KOPT-K1 (cell line): ENCODE measurements at regions not wholly inside any gene's neighbourhood (a gene's known extent, or its start where the extent isn't known, plus 50 kb on each side); places are given as distances from the start of the nearest gene placed in this dataset.

Source experiments
- H3K27ac ChIP-seq: fragments of 200-600 bp; sonication (generic); 2 replicates; pipeline ENCODE4 v1.5.1; 2016; ENCODE audit warnings: antibody characterized with exemption, mild to moderate bottlenecking, low read depth, low read length; ENCODE audit not compliant: poor library complexity, severe bottlenecking
- H3K36me3 ChIP-seq: fragments of 200-600 bp; sonication (generic); 2 replicates; pipeline ENCODE4 v1.5.1; 2017; ENCODE audit warnings: antibody characterized with exemption, mild to moderate bottlenecking, low read length, moderate library complexity; ENCODE audit not compliant: insufficient read depth
- H3K9me3 ChIP-seq: fragments of 200-600 bp; sonication (generic); 2 replicates; pipeline ENCODE4 v1.5.1; 2017; ENCODE audit warnings: antibody characterized with exemption, low read length, mild to moderate bottlenecking; ENCODE audit not compliant: insufficient read depth, poor library complexity, severe bottlenecking

DNA sequence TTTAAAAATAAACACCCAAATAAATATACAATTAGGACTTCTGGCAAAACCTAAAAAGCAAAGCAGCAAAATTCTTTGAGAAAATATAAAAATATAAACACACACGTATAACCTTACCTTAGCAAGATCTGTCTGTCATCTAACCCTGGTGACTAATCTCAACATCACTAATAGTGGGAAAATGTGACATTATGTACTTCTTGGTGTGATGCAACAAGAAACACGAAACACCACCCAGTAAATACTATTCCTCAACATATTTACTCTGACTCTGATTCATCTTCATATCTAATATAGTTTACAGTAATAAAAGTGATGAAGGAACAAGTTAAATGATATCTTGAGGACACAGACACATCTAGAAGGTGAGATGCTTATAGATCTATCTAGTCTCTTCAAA, 332.6 kb upstream of the MANEA start:
- H3K9me3 ChIP-seq, result no peaks in the 10 kb centered on the region
- no peaks in the 10 kb centered on the region for H3K36me3 ChIP-seq
- H3K27ac ChIP-seq, result no peak overlapping the region

DNA sequence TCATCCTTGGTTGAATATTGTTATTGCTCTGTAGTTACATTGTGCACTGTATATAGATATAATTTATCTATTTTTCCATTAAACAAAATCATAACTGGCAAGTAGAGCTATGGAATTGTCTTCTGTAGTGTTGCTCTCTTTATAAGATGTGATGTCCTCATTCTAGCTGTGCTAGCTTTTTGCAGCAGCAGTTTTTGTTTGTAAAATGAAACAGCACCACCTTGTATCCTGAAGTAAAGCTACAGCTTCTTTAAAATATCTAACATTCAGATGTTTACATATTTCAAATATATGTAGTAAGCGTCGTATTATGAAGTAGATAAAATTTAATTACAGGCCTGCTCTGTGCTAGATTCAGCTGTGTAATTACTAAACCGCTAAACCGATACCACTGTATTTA, 328.8 kb upstream of the MANEA start:
- Histone ChIP-seq H3K36me3 (no peaks in the 10 kb centered on the region), H3K27ac (no peak overlapping the region), H3K9me3 (no peaks in the 10 kb centered on the region)

- Histone ChIP-seq H3K9me3 (no peaks in the 10 kb centered on the region), H3K27ac (no peak overlapping the region), H3K36me3 (no peaks in the 10 kb centered on the region)
These were observed 328.2 kb upstream of the MANEA start for GRCh38 chr6:95249175-95249574.

DNA sequence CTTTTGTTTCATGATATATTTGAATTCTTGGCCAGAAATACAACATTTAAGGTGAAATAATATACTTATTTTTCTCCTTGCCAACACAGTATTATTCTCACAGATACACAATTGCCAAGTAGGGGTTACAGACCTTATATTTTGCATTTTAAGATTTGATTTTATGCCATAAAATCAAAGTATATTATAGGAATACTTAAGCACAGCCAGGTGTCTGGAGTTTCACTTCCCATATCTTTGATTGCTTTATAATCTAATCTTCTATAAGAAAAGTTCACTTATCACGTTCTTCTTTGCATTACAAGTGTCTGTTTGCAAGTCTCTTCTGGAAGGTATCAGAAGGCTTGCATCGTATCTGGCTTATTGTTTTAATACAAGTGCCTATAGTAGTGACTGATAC, 327.7 kb upstream of the MANEA start:
- no peak overlapping the region for H3K27ac ChIP-seq
- H3K9me3 ChIP-seq, result no peaks in the 10 kb centered on the region

DNA sequence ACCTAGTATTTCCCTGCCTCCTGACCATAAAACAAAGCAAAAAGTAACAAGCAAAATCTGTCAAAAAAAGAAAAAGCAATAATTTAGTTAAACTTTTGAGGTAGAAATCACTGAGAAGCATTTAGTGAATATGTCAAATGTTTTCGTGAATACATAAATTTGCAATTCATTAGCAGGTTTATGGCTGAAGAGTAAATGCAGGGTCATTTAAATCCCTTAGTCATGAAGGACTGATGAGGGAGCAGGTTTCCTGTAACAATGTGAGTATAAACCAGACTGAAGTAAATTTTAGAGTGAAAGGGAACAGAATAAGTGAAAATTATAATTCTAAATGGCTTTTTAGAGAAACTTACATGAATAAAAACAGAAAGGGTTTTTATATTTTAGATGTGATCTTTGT, 313.5 kb upstream of the MANEA start:
- no peaks in the 10 kb centered on the region for H3K36me3 ChIP-seq
- no peaks in the 10 kb centered on the region for H3K9me3 ChIP-seq

More for the DNA sequence above, 327.7 kb upstream of the MANEA start:
- H3K36me3 ChIP-seq, result no peaks in the 10 kb centered on the region

GRCh38 chr6:95266537-95267258, 310.6 kb upstream of the MANEA start:
- Histone ChIP-seq H3K9me3 (no peaks in the 10 kb centered on the region), H3K27ac (no peak overlapping the region), H3K36me3 (no peaks in the 10 kb centered on the region)

More for the DNA sequence above, 313.5 kb upstream of the MANEA start:
- no peak overlapping the region for H3K27ac ChIP-seq

- Histone ChIP-seq H3K27ac (no peak overlapping the region), H3K36me3 (no peaks in the 10 kb centered on the region), H3K9me3 (no peaks in the 10 kb centered on the region)
These were observed 302.6 kb upstream of the MANEA start for GRCh38 chr6:95274686-95275235.

GRCh38 chr6:95279616-95280015, 297.7 kb upstream of the MANEA start:
- H3K27ac ChIP-seq, result no peak overlapping the region
- H3K9me3 ChIP-seq, result no peaks in the 10 kb centered on the region
- no peaks in the 10 kb centered on the region for H3K36me3 ChIP-seq

- H3K27ac ChIP-seq, result no peak overlapping the region
These were observed 296.6 kb upstream of the MANEA start for GRCh38 chr6:95280686-95281273.

GRCh38 chr6:95285881-95286280, 291.5 kb upstream of the MANEA start:
- Histone ChIP-seq H3K27ac (no peak overlapping the region), H3K36me3 (no peaks in the 10 kb centered on the region), H3K9me3 (no peaks in the 10 kb centered on the region)

More at GRCh38 chr6:95280686-95281273, 296.6 kb upstream of the MANEA start:
- Histone ChIP-seq H3K9me3 (no peaks in the 10 kb centered on the region), H3K36me3 (no peaks in the 10 kb centered on the region)

GRCh38 chr6:95286874-95287273, 290.5 kb upstream of the MANEA start:
- Histone ChIP-seq H3K9me3 (no peaks in the 10 kb centered on the region), H3K27ac (no peak overlapping the region), H3K36me3 (no peaks in the 10 kb centered on the region)

DNA sequence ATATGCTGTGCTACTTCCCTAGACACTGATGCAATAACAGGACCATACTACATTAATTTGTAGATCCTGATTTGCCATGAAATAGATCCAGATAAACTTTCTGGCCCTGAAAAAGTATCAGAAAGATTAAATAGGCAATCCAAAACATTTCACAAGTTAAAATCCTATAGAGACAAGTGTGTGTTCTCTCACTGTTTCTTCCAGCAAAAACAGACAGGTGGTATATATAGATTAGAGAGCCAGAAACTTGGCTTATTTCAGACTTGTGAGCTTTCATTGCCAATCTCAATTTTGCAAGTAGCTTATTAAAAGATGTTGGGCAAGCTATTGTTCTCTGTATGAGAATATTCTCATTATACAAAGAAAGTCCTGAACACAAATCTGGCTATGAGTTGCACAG, 289.1 kb upstream of the MANEA start:
- Histone ChIP-seq H3K27ac (no peak overlapping the region), H3K36me3 (no peaks in the 10 kb centered on the region), H3K9me3 (no peaks in the 10 kb centered on the region)

DNA sequence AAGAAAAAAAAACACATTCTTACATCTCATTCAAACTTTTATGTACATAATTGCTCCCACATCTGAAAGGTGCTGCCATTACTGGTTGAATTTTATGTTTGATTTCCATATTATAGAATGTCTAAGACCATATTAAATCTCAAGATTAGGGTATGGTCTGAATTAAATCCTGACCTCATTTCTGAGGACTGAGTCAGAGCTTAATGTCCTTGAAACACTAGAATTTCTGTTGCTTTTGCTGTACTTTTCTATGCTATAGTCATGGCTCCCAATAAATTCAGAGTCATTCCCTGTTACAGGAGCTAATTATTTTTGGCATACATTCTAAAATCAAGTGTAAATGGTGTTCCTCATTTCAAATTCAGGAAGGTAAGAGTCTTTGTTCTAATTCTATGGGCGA, 285.3 kb upstream of the MANEA start:
- Histone ChIP-seq H3K9me3 (no peaks in the 10 kb centered on the region), H3K36me3 (no peaks in the 10 kb centered on the region), H3K27ac (no peak overlapping the region)

- Histone ChIP-seq H3K36me3 (no peaks in the 10 kb centered on the region), H3K9me3 (no peaks in the 10 kb centered on the region), H3K27ac (no peak overlapping the region)
These were observed 284.1 kb upstream of the MANEA start for GRCh38 chr6:95293257-95293656.

DNA sequence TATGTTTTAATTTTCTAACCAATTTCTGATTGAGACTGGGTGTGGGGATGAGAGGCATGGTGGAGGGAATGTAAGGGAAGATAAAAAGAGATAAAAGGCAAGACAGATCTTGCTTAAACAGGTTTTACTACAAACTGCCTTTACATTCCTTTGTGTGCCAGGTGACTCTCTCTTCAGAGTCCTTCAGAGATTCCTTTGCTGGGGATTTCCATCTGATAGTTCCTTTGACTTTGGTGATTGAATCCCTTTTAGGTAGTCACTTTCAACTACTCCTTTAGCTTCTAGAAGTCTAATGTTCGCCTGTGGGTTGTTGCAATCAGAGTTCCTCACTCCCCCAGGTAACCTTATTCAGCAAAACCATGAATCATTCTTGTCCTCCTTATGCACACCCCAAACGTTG, 283.3 kb upstream of the MANEA start:
- Histone ChIP-seq H3K36me3 (no peaks in the 10 kb centered on the region), H3K27ac (no peak overlapping the region), H3K9me3 (no peaks in the 10 kb centered on the region)

GRCh38 chr6:95309545-95309944, 267.8 kb upstream of the MANEA start:
- Histone ChIP-seq H3K36me3 (no peaks in the 10 kb centered on the region), H3K9me3 (no peaks in the 10 kb centered on the region), H3K27ac (no peak overlapping the region)
